ENCODE measurements at regions not wholly inside any gene's neighbourhood (a gene's known extent, or its start where the extent isn't known, plus 50 kb on each side); places are given as distances from the start of the nearest gene placed in this dataset.
A peak's percentile ranks its signal among the peaks of the same experiment; 100 is the strongest.
"Not testable (repeated sequence)": the region's sequence is repeated elsewhere in the genome, so short reads cannot be mapped to it uniquely, and the experiment has no call there.

- peak; percentile 5 for DNase-seq
- no peak for ATAC-seq
- intact Hi-C loops (cut with DNase I): no loop called here
Measured at GRCh38 chr15:25242166-25242879, 196.5 kb downstream of the UBE3A start.

- ATAC-seq: no peak
- intact Hi-C loops (cut with DNase I): no loop called here
- DNase-seq: peak; percentile 16
Measured at GRCh38 chr15:25242957-25243799, 195.6 kb downstream of the UBE3A start.

GRCh38 chr15:25243800-25244097, 195.1 kb downstream of the UBE3A start:
- intact Hi-C loops (cut with DNase I): no loop called here
- no peak for ATAC-seq
- DNase-seq: peak; percentile 6

GRCh38 chr15:25244731-25245585, 193.9 kb downstream of the UBE3A start:
- ATAC-seq: no peak
- peak; percentile 11 for DNase-seq
- intact Hi-C loops (cut with DNase I): no loop called here

- DNase-seq: peak; percentile 13
- intact Hi-C loops (cut with DNase I): no loop called here
- ATAC-seq: no peak
Measured at GRCh38 chr15:25245801-25246622, 192.8 kb downstream of the UBE3A start.

GRCh38 chr15:25246641-25247406, 192.0 kb downstream of the UBE3A start:
- intact Hi-C loops (cut with DNase I): no loop called here

GRCh38 chr15:25247407-25248038, 191.3 kb downstream of the UBE3A start:
- DNase-seq (peak; percentile 4), ATAC-seq (no peak)
- intact Hi-C loops (cut with DNase I): no loop called here

More at GRCh38 chr15:25246641-25247406, 192.0 kb downstream of the UBE3A start:
- DNase-seq (peak; percentile 4), ATAC-seq (no peak)

- peak; percentile 5 for DNase-seq
- ATAC-seq; intact Hi-C loops (cut with DNase I): not testable (repeated sequence)
Measured at GRCh38 chr15:25248087-25248486, 190.7 kb downstream of the UBE3A start.

- DNase-seq: peak; percentile 9
- ATAC-seq: no peak
- intact Hi-C loops (cut with DNase I): no loop called here
Measured at GRCh38 chr15:25248583-25249235, 190.1 kb downstream of the UBE3A start.

GRCh38 chr15:25249236-25250010, 189.4 kb downstream of the UBE3A start:
- DNase-seq: peak; percentile 6
- ATAC-seq: no peak
- intact Hi-C loops (cut with DNase I): no loop called here

GRCh38 chr15:25250011-25250596, 188.7 kb downstream of the UBE3A start:
- intact Hi-C loops (cut with DNase I): no loop called here
- no peak for ATAC-seq
- peak; percentile 11 for DNase-seq

- intact Hi-C loops (cut with DNase I): no loop called here
- DNase-seq (peak; percentile 3), ATAC-seq (no peak)
Measured at GRCh38 chr15:25250906-25251622, 187.8 kb downstream of the UBE3A start.

GRCh38 chr15:25251700-25252390, 187.0 kb downstream of the UBE3A start:
- intact Hi-C loops (cut with DNase I): no loop called here
- peak; percentile 5 for DNase-seq
- ATAC-seq: no peak

GRCh38 chr15:25253048-25253973, 185.5 kb downstream of the UBE3A start:
- intact Hi-C loops (cut with DNase I); ATAC-seq: not testable (repeated sequence)
- DNase-seq: peak; percentile 5
